Psoas muscle (tissue), 7 donors: ENCODE measurements at regions not wholly inside any gene's neighbourhood (a gene's known extent, or its start where the extent isn't known, plus 50 kb on each side); places are given as distances from the start of the nearest gene placed in this dataset.

Experiments used
- ATAC-seq, 4 donors: fragments of 200-7000 bp; cut with Tn5 transposase; one replicate each; pipeline ENCODE4 v1.9.1; 2020; ENCODE audit warnings: moderate library complexity in 3 of 4, mild to moderate bottlenecking in 2 of 4
- DNase-seq, 2 donors: peaks; one replicate each; pipeline ENCODE4 v3.0.0-alpha.2; 2020
- H3K27ac ChIP-seq: fragments of 200-600 bp; one replicate; pipeline ENCODE4 v1.8.0; 2022
- H3K27me3 ChIP-seq, 3 donors: fragments of 200-600 bp in 1 of 3; one replicate each; pipeline versions ENCODE4 v1.6.1 to v1.8.0; 2013 to 2022; ENCODE audit warnings: low read length in 2 of 3, mild to moderate bottlenecking in 2 of 3, moderate library complexity in 1 of 3; ENCODE audit not compliant: insufficient read depth in 3 of 3
- H3K36me3 ChIP-seq, 2 donors: fragments of 200-600 bp in 1 of 2; one replicate each; pipeline versions ENCODE4 v1.6.1 to v1.8.0; 2013 to 2022; ENCODE audit warnings: low read depth in 1 of 2, mild to moderate bottlenecking in 1 of 2, moderate library complexity in 1 of 2; ENCODE audit not compliant: insufficient read depth in 1 of 2
- H3K4me1 ChIP-seq: fragments of 200-600 bp; one replicate; pipeline ENCODE4 v1.8.0; 2022
- H3K4me3 ChIP-seq: fragments of 200-600 bp; one replicate; pipeline ENCODE4 v1.8.0; 2022; ENCODE audit warnings: mild to moderate bottlenecking
- H3K9me3 ChIP-seq: fragments of 200-600 bp; one replicate; pipeline ENCODE4 v1.8.0; 2022
- CTCF ChIP-seq: fragments of 200-600 bp; IDR thresholded peaks from one replicate; pipeline ENCODE4 v1.8.0; 2022; ENCODE audit warnings: antibody characterized with exemption
- WGBS, 3 donors: extraction: QIAGEN DNeasy Blood & Tissue Kit; methylation state at CpG; one replicate each; pipeline versions ENCODE4 v1.1.6 to v1.1.7; 2013; 5-methylcytosine and 5-hydroxymethylcytosine counted together
- intact Hi-C, 2 donors: fragments of 100-400 bp; cut with DNase I; formaldehyde crosslinking; loops; one replicate each; pipeline versions ENCODE4 v1.11.0 to v1.14.2; 2022
- donor health status: healthy with polysubstance abuse.
- donor health status: DM: no; HTN: no; CAD: no; lungs with moderate emphysema.
- donor health status: Bipolar disorder and iron deficiency.
- donor health status: healthy.
- donor health status: DM: yes; HTN: yes; CAD: no.
- donor health status: DM: no; HTN: no; CAD: no.
- donor health status: DM: yes; HTN: yes; CAD: no.

GRCh38 chr12:91361864-91362263 lies 179.2 kb upstream of the DCN start:
- 11 to 23% (median 11%) methylated on average over 5 of the region's 5 CpGs for WGBS, 3 donors

GRCh38 chr12:91357381-91357780 lies 174.8 kb upstream of the DCN start:
- WGBS, 3 donors = 83 to 93% (median 86%) methylated on average over 2 of the region's 2 CpGs
- no peaks in the 10 kb centered on the region for H3K9me3 ChIP-seq
- DNase-seq (no peak), ATAC-seq (no peak)
- H3K36me3 ChIP-seq = no peaks in the 10 kb centered on the region
- H3K27ac ChIP-seq = no peak overlapping the region
- no peak for TF ChIP-seq CTCF
- H3K4me1 ChIP-seq = no peaks in the 10 kb centered on the region
- intact Hi-C loops = loop anchor here (5.0 kb wide), 2 partner anchors 375 to 380 kb away; no protein-coding TSS in a partner anchor
- no peak overlapping the region for H3K4me3 ChIP-seq
- H3K27me3 ChIP-seq = no peaks in the 10 kb centered on the region

More at GRCh38 chr12:91361864-91362263, 179.2 kb upstream of the DCN start:
- intact Hi-C loops = loop anchor here in 1 of 2 donors (5.0 kb wide), 1 partner anchor 1290 kb away; no protein-coding TSS in a partner anchor
- Histone ChIP-seq H3K4me1 (no peaks in the 10 kb centered on the region), H3K27ac (no peak overlapping the region), H3K36me3 (no peaks in the 10 kb centered on the region), H3K9me3 (no peaks in the 10 kb centered on the region), H3K27me3 (no peaks in the 10 kb centered on the region), H3K4me3 (no peak overlapping the region)
- TF ChIP-seq CTCF = peak; percentile 64
- peak in 1 of 4 donors; percentile 65 for ATAC-seq
- DNase-seq = no peak

GRCh38 chr12:91356405-91356804 lies 173.8 kb upstream of the DCN start:
- H3K36me3 ChIP-seq = no peaks in the 10 kb centered on the region
- no peak overlapping the region for H3K27ac ChIP-seq
- no peak for ATAC-seq
- DNase-seq = no peak
- WGBS, 3 donors = 92 to 95% (median 92%) methylated on average over 1 of the region's 1 CpG
- peaks cover 0 to 2% (median 0%) of the 10 kb centered on the region in 3 donors for H3K27me3 ChIP-seq
- intact Hi-C loops = loop anchor here (5.0 kb wide), 2 partner anchors 374 to 379 kb away; no protein-coding TSS in a partner anchor
- no peak for TF ChIP-seq CTCF
- H3K4me1 ChIP-seq = no peaks in the 10 kb centered on the region
- no peak overlapping the region for H3K4me3 ChIP-seq
- H3K9me3 ChIP-seq = no peaks in the 10 kb centered on the region

- intact Hi-C loops = loop anchor here (5.0 kb wide), 2 partner anchors 373 to 378 kb away; no protein-coding TSS in a partner anchor
- Histone ChIP-seq H3K27ac (no peak overlapping the region), H3K4me1 (no peaks in the 10 kb centered on the region), H3K36me3 (no peaks in the 10 kb centered on the region), H3K27me3 (peaks cover 0 to 2% (median 0%) of the 10 kb centered on the region in 3 donors), H3K4me3 (no peak overlapping the region), H3K9me3 (no peaks in the 10 kb centered on the region)
- peak; percentile 68 to 88 (median 80) for ATAC-seq
- DNase-seq = peak; percentile 57 to 75
- WGBS, 3 donors = 32 to 38% (median 35%) methylated on average over 8 of the region's 8 CpGs
- peak; percentile 72 for TF ChIP-seq CTCF
Observed at GRCh38 chr12:91355150-91356006, 172.8 kb upstream of the DCN start.
